GM19328 (cell line): ENCODE measurements at regions not wholly inside any gene's neighbourhood (a gene's known extent, or its start where the extent isn't known, plus 50 kb on each side); places are given as distances from the start of the nearest gene placed in this dataset.
"Not testable (repeated sequence)": the region's sequence is repeated elsewhere in the genome, so short reads cannot be mapped to it uniquely, and the experiment has no call there.

Source experiments
- ATAC-seq: cut with Tn5 transposase; IDR thresholded peaks from one replicate; pipeline ENCODE4 v1.9.1; 2021; ENCODE audit warnings: mild to moderate bottlenecking, moderate library complexity; ENCODE audit not compliant: unreplicated experiment

GRCh38 chr18:73690222-73690621, 457.4 kb downstream of the FBXO15 start:
- no peak for ATAC-seq

- no peak for ATAC-seq
Measured at GRCh38 chr18:73688851-73689711, 458.6 kb downstream of the FBXO15 start.

DNA sequence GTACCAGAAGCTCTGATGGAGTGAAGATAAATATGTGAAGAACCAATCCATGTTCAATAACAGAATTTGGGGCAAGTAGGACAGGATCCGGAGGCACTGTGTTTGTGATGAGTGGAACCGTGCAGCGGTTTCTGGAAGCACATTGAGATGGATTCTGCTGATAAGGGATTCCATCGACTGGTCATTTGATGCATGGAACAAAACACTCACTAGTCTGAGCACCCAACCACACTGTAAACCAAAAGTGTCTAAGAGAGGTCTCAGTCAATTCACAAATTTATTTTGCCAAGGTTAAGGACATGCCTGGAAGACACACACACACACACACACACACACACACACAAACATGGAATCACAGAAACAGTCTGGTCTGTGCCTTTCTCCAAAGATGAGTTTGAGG, 459.5 kb downstream of the FBXO15 start:
- ATAC-seq: no peak

- ATAC-seq: no peak
Measured at GRCh38 chr18:73684647-73685046, 463.0 kb downstream of the FBXO15 start.

DNA sequence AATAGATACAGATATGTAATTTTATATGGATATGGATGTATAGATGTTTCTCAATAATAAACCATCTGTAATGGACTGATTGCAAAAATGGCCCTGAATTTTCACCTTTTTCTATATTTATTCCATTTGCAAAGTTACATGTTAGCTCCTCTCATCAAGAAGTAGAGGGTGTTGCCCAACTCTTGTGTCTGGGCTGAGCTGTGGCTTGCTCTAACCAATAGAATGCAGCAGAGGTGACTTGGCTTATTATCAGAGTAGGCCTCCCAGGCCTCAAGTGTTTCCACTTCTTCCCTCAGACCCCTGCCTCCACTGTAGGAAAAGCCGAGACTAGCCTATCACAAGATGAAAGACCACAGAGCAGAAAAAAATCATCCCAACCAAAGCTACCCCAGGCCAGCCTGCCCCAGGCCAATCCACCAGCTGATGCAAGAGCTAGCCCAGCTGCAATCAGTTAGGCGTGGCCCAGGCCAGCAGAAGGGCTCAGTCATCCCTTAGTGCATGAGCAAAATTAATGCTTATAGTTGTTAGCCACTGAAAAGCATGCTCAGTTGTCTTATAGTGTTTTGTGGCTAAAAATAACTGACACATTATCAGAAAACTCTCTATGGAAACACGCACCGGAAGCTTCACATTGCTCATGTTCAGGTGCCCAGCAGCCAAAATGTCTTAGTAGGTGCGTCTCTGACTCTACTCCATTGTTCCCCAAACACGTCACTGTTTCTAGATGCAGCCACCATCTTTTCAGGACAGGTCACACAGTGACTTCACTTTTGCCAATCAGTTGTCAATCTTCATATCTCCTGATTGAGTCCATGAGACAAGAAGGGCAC, 464.0 kb downstream of the FBXO15 start:
- no peak for ATAC-seq

DNA sequence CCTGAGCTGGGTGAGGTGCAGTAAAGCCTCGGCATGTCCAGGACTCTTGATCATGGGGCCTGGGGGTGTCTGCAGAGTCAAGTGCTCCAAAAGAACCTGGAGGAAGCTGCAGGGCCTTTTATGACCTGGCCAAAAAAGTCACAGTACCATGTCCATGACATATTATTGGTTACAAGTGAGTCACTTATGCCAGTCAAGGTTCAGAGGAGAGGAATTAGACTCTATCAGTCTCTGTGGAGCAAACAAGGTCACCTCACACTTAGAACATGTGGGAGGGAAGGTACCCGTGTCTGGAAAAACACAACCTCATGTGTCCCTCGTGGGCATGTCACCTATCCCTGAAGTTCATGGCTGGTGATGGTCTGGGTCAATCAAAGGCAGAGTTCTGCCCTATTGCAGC, 465.7 kb downstream of the FBXO15 start:
- no peak for ATAC-seq

DNA sequence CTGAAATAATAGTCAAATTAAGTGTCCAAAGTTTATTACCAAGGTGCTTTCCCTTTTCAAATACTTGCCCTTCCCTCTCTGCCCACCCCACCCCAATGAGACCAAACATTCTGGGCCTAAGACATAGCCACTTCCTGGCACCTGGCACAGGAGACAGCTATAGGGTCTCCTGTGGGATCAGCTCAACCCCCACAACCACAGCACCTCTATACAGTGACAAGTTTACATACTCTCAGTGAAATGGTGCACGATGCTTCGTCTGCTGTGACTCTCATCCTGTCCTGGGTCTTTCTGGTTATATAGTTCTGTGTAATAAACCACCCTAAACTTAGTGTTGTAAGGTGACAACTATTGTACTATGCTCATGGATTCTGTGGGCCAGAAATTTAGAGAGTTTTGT, 466.2 kb downstream of the FBXO15 start:
- no peak for ATAC-seq

DNA sequence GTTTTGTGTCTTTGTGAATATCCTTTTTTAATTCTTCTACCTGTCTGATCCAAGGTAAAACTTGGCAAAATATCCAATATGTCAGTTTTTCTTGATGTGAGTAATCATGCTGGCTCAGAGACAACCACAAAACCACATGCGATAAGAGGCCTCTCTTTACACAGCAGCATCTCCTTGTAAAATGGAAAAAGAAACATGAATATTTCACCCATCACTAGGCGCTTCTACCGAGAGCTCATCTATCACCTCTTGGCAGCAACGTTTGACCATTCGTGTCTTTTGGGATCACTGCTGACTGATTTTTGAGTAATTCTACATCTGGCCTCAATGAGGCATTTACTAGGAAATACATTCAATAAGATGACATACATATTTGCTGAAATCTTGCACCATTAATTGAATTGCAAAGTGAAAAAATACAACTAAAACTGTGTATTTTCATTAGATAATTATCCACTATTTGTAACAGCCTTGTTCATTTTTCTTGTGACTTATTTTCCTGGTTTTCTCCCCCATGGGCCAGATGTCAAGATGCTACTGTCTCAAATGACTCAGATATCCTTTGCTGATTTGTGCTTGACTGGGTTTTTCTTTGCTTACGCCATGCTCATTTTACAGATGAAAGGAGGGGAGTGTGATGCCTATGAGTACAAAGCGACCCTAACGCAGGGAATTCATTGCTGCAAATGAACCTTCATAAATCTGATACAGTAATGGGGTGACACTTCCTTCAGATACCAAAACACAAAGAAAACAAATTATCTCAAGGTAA, 467.5 kb downstream of the FBXO15 start:
- ATAC-seq: no peak

- no peak for ATAC-seq
Measured at GRCh38 chr18:73677450-73677849, 470.2 kb downstream of the FBXO15 start.

GRCh38 chr18:73674125-73674865, 473.3 kb downstream of the FBXO15 start:
- no peak for ATAC-seq

DNA sequence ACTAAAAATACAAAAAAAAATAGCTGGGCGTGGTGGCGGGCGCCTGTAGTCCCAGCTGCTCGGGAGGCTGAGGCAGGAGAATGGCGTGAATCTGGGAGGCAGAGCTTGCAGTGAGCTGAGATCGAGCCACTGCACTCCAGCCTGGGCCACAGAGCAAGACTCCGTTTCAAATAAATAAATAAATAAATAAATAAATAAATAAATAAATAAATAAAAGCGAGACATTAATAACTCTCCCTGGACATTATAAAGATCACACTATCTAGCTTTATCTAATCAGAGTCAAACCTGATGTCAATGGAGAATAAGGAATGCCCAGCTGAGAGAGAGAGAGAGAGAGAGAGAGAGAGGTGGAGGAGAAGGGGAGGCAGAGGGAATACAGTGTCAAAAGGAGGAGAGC, 476.2 kb downstream of the FBXO15 start:
- ATAC-seq: not testable (repeated sequence)

DNA sequence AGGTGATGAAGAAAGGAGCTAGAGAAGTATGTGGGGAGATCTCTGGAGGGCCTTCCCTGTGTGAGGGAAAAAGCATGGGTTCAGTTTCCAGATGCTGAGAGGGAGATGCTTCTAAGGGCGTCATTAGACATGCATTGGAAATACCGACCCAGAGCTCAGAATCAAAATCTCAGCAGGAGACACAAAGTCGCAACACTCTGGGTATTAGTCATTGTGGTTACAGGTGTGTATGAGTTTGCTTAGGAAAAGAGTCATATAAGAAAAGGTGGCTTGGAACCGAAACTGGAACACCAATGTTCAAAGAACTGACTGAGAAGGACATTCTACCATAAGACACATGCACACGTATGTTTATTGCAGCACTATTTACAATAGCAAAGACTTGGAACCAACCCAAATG, 477.1 kb downstream of the FBXO15 start:
- ATAC-seq: no peak

- ATAC-seq: no peak
Measured at GRCh38 chr18:73670039-73670438, 477.6 kb downstream of the FBXO15 start.

DNA sequence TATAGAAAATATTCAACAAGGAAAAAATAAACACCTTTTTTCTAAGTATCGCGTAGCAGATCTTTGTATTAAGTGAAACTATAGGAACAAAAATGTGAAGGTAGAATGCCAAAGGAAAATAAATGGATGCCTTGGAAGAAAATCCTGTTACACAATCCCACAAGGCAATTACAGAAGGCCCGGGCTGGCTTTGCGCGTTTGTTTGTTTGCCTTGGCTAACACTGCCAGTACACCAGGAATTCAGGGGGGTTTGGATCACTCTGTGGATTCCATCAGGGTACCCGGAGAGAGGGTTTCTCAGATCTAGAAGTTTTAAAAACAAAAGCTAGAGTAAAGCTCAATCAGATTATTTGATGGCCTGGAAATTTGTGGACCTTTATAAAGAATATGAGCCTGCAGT, 478.3 kb downstream of the FBXO15 start:
- ATAC-seq: no peak

DNA sequence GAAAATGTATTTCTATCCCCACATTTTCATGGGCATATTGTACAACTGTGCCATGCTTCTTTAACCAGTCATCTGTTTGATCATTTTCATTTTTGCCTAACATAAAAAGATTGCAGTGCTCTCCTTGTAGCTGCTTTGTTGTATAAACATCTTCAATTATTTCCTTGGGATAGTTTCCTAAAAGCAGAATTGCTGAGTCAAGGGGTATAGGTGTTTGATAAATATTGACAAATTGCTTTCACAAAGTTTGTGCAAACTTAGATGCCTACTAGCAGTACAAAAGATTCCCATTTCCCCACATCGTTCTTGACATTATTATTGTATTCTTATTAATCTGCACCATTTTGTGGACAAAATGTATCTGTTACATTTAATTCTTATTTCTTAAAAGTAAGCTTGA, 479.6 kb downstream of the FBXO15 start:
- ATAC-seq: no peak

DNA sequence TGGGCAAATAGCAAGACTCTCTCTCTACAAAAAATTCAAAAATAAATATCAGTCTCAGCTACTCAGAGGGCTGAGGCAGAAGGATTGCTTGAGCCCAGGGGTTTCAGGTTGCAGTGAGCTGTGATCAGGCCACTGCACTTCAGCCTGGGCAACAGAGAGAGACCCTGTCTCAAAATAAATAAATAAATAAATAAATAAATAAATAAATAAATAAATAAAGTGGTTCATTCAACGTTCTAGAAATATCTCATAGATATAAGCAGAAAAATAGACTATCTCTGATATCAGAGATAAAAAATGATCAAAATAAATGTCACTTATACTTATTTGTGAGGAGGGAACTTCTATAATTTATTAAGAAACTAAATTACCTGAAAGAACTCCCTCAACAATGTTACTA, 480.9 kb downstream of the FBXO15 start:
- ATAC-seq: no peak

DNA sequence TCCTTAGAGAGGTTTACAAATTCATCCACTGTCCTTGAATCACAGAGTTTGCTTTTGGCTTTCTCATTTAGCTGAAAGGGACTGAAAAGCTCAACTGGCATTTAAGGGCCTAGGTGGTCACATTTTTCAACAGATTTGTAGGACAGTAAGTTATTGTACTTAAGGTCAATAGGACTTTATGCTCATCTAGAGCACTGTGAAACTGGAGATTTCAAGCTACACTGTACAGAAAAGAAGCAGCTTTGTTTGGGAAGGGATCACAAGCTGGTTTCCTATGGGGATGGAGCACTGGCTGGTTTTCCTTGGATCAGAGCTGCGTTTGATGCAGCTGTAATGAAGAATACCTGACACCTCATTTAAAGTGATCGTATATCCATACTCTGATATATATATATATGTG, 482.7 kb downstream of the FBXO15 start:
- no peak for ATAC-seq

- no peak for ATAC-seq
Measured at GRCh38 chr18:73663581-73663980, 484.1 kb downstream of the FBXO15 start.

- ATAC-seq: no peak
Measured at GRCh38 chr18:73662421-73662820, 485.2 kb downstream of the FBXO15 start.

- ATAC-seq: no peak
Measured at GRCh38 chr18:73660931-73661856, 486.4 kb downstream of the FBXO15 start.
